ENCODE measurements at regions not wholly inside any gene's neighbourhood (a gene's known extent, or its start where the extent isn't known, plus 50 kb on each side); places are given as distances from the start of the nearest gene placed in this dataset.

GRCh38 chr2:200168641-200169555 is 137.6 kb upstream of the SPATS2L start:
- Histone ChIP-seq H3K4me3 (ENCODE audit: low read depth, low read length) (no peak overlapping the region), H3K27ac (ENCODE audit: low read depth, low read length) (no peak overlapping the region), H3K27me3 (ENCODE audit: control insufficient read depth, insufficient read depth, low read length) (no peaks in the 10 kb centered on the region), H3K9me3 (ENCODE audit: control insufficient read depth, insufficient read depth, low read length) (peaks cover 9% of the 10 kb centered on the region; the same call in 1 of the 2 replicates)
- no peak for TF ChIP-seq CTCF (IDR thresholded peaks at IDR 0.05; ENCODE audit: low read depth, low read length)
- ChIA-PET CTCF (interaction anchor here (1.1 kb wide), 1 partner anchor 183 kb away, joined by 3 read pairs; no protein-coding TSS in a partner anchor), POLR2A (no interaction called here)
- DNase-seq (ENCODE audit: low read depth, low spot score), result no peak

GRCh38 chr2:200170221-200170620 is 136.3 kb upstream of the SPATS2L start:
- H3K4me3 ChIP-seq (ENCODE audit: low read depth, low read length), result no peak overlapping the region
- TF ChIP-seq CTCF (IDR thresholded peaks at IDR 0.05; ENCODE audit: low read depth, low read length), result no peak
- no peaks in the 10 kb centered on the region for H3K27me3 ChIP-seq (ENCODE audit: control insufficient read depth, insufficient read depth, low read length)
- H3K27ac ChIP-seq (ENCODE audit: low read depth, low read length), result no peak overlapping the region
- DNase-seq (ENCODE audit: low read depth, low spot score), result no peak
- ChIA-PET POLR2A (no interaction called here), CTCF (no interaction called here)
- peaks cover 11% of the 10 kb centered on the region for H3K9me3 ChIP-seq (ENCODE audit: control insufficient read depth, insufficient read depth, low read length)

- ChIA-PET CTCF (no interaction called here), POLR2A (no interaction called here)
- no peak overlapping the region for H3K27ac ChIP-seq (ENCODE audit: low read depth, low read length)
- DNase-seq (ENCODE audit: low read depth, low spot score), result no peak
- H3K4me3 ChIP-seq (ENCODE audit: low read depth, low read length), result no peak overlapping the region
- TF ChIP-seq CTCF (IDR thresholded peaks at IDR 0.05; ENCODE audit: low read depth, low read length), result no peak
- peaks cover 3% of the 10 kb centered on the region for H3K9me3 ChIP-seq (ENCODE audit: control insufficient read depth, insufficient read depth, low read length)
- no peaks in the 10 kb centered on the region for H3K27me3 ChIP-seq (ENCODE audit: control insufficient read depth, insufficient read depth, low read length)
Measured at GRCh38 chr2:200171731-200172482, 134.6 kb upstream of the SPATS2L start.

- ChIA-PET POLR2A (no interaction called here), CTCF (no interaction called here)
- H3K9me3 ChIP-seq (ENCODE audit: control insufficient read depth, insufficient read depth, low read length), result peaks cover 3% of the 10 kb centered on the region
- no peaks in the 10 kb centered on the region for H3K27me3 ChIP-seq (ENCODE audit: control insufficient read depth, insufficient read depth, low read length)
- no peak for TF ChIP-seq CTCF (IDR thresholded peaks at IDR 0.05; ENCODE audit: low read depth, low read length)
- no peak overlapping the region for H3K4me3 ChIP-seq (ENCODE audit: low read depth, low read length)
- no peak overlapping the region for H3K27ac ChIP-seq (ENCODE audit: low read depth, low read length)
- no peak for DNase-seq (ENCODE audit: low read depth, low spot score)
Measured at GRCh38 chr2:200172521-200172920, 134.0 kb upstream of the SPATS2L start.

All from AG04450 (cell line).